Lower lobe of right lung (tissue), 2 donors: ENCODE measurements at regions not wholly inside any gene's neighbourhood (a gene's known extent, or its start where the extent isn't known, plus 50 kb on each side); places are given as distances from the start of the nearest gene placed in this dataset.
A peak's percentile ranks its signal among the peaks of the same experiment; 100 is the strongest.

Experiments
- ATAC-seq, 2 donors: fragments of 200-7000 bp; cut with Tn5 transposase; one replicate each; pipeline ENCODE4 v1.9.1; 2020 to 2022; ENCODE audit warnings: mild to moderate bottlenecking in 2 of 2, moderate library complexity in 2 of 2
- DNase-seq: peaks from one replicate; pipeline ENCODE4 v3.0.0-alpha.2; 2020
- H3K27ac ChIP-seq: fragments of 200-600 bp; one replicate; pipeline ENCODE4 v1.8.0; 2022
- H3K27me3 ChIP-seq: fragments of 200-600 bp; one replicate; pipeline ENCODE4 v1.8.0; 2022; ENCODE audit warnings: low read depth
- H3K36me3 ChIP-seq: fragments of 200-600 bp; one replicate; pipeline ENCODE4 v1.8.0; 2022; ENCODE audit warnings: mild to moderate bottlenecking
- H3K4me1 ChIP-seq: fragments of 200-600 bp; one replicate; pipeline ENCODE4 v1.8.0; 2022
- H3K4me3 ChIP-seq: fragments of 200-600 bp; one replicate; pipeline ENCODE4 v1.8.0; 2022; ENCODE audit warnings: mild to moderate bottlenecking
- H3K9me3 ChIP-seq: fragments of 200-600 bp; one replicate; pipeline ENCODE4 v1.8.0; 2022
- CTCF ChIP-seq: fragments of 200-600 bp; IDR thresholded peaks from one replicate; pipeline ENCODE4 v1.8.0; 2022; ENCODE audit warnings: antibody characterized with exemption, mild to moderate bottlenecking
- intact Hi-C: fragments of 100-400 bp; cut with DNase I; formaldehyde crosslinking; loops from one replicate; pipeline ENCODE4 v1.11.0; 2022
- donor health status: DM: no; HTN: yes; CAD: no; lungs with severe emphysema.

- H3K4me3 ChIP-seq, result no peak overlapping the region
- DNase-seq (no peak), ATAC-seq (peak in 1 of 2 donors; percentile 41)
- TF ChIP-seq CTCF, result no peak
- no peaks in the 10 kb centered on the region for H3K27me3 ChIP-seq
- H3K36me3 ChIP-seq, result no peaks in the 10 kb centered on the region
- no peaks in the 10 kb centered on the region for H3K4me1 ChIP-seq
- no peak overlapping the region for H3K27ac ChIP-seq
- peaks cover 6% of the 10 kb centered on the region for H3K9me3 ChIP-seq
- intact Hi-C loops, result no loop called here
These were observed 593.7 kb downstream of the IRX1 start for GRCh38 chr5:4189317-4189716.

GRCh38 chr5:4191041-4191440 is 595.4 kb downstream of the IRX1 start:
- H3K36me3 ChIP-seq, result no peaks in the 10 kb centered on the region
- ATAC-seq (no peak), DNase-seq (no peak)
- no peak overlapping the region for H3K27ac ChIP-seq
- H3K27me3 ChIP-seq, result no peaks in the 10 kb centered on the region
- no peak overlapping the region for H3K4me3 ChIP-seq
- no peaks in the 10 kb centered on the region for H3K9me3 ChIP-seq
- no peak for TF ChIP-seq CTCF
- no peaks in the 10 kb centered on the region for H3K4me1 ChIP-seq
- intact Hi-C loops, result no loop called here

GRCh38 chr5:4191703-4192102 is 596.1 kb downstream of the IRX1 start:
- H3K4me3 ChIP-seq, result no peak overlapping the region
- H3K27ac ChIP-seq, result no peak overlapping the region
- H3K9me3 ChIP-seq, result no peaks in the 10 kb centered on the region
- DNase-seq (no peak), ATAC-seq (peak in 1 of 2 donors; percentile 14)
- intact Hi-C loops, result no loop called here
- no peaks in the 10 kb centered on the region for H3K27me3 ChIP-seq
- H3K36me3 ChIP-seq, result no peaks in the 10 kb centered on the region
- H3K4me1 ChIP-seq, result no peaks in the 10 kb centered on the region
- TF ChIP-seq CTCF, result no peak

GRCh38 chr5:4192111-4192510 is 596.5 kb downstream of the IRX1 start:
- Histone ChIP-seq H3K27ac (no peak overlapping the region), H3K36me3 (no peaks in the 10 kb centered on the region), H3K9me3 (no peaks in the 10 kb centered on the region), H3K4me1 (no peaks in the 10 kb centered on the region), H3K4me3 (no peak overlapping the region), H3K27me3 (no peaks in the 10 kb centered on the region)
- ATAC-seq (no peak), DNase-seq (no peak)
- intact Hi-C loops, result no loop called here
- no peak for TF ChIP-seq CTCF

DNA sequence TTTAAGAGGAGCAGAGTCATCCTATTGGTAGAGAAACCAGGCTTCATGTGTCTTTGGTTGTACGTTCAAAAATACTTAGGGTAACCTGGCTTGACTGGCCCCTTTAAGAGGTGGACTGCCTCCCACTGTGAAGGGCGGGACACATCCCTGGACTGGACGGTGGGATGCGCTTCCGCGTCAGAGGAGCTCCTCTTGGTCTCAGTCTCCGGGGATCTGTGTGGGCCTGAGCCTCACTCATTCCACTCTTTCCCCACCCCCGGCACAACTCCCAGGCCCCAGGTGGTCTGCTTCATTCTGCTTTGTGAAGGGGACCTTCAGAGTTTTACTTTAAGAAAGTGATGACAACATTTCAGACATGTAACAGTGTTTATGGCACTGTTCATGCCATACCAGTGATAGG is 601.1 kb downstream of the IRX1 start:
- Histone ChIP-seq H3K27me3 (no peaks in the 10 kb centered on the region), H3K9me3 (no peaks in the 10 kb centered on the region), H3K4me3 (no peak overlapping the region), H3K36me3 (no peaks in the 10 kb centered on the region), H3K4me1 (no peaks in the 10 kb centered on the region), H3K27ac (no peak overlapping the region)
- DNase-seq, result no peak
- TF ChIP-seq CTCF, result no peak
- intact Hi-C loops, result no loop called here
- peak in 1 of 2 donors; percentile 58 for ATAC-seq

- H3K9me3 ChIP-seq, result no peaks in the 10 kb centered on the region
- intact Hi-C loops, result no loop called here
- H3K27ac ChIP-seq, result no peak overlapping the region
- no peak for TF ChIP-seq CTCF
- no peaks in the 10 kb centered on the region for H3K36me3 ChIP-seq
- H3K4me1 ChIP-seq, result no peaks in the 10 kb centered on the region
- H3K27me3 ChIP-seq, result no peaks in the 10 kb centered on the region
- no peak overlapping the region for H3K4me3 ChIP-seq
- DNase-seq (no peak), ATAC-seq (peak in 1 of 2 donors; percentile 12)
These were observed 601.5 kb downstream of the IRX1 start for GRCh38 chr5:4197151-4197550.
